OCI-LY3 (cell line): ENCODE measurements at regions not wholly inside any gene's neighbourhood (a gene's known extent, or its start where the extent isn't known, plus 50 kb on each side); places are given as distances from the start of the nearest gene placed in this dataset.

Source experiments
- EZH2phosphoT487 ChIP-seq: fragments of 200-600 bp; shearing (Covaris generic); IDR thresholded peaks from 2 replicates; pipeline ENCODE4 v1.6.1; 2018; ENCODE audit warnings: antibody characterized with exemption, mixed run types, low read depth
- TF ChIP-seq, protein P1 (sequence below): fragments of 200-600, 300-600 bp; sonication (generic); IDR thresholded peaks from 2 replicates; pipeline ENCODE4 v1.5.1; 2014; ENCODE audit warnings: antibody characterized with exemption, low read length, low read depth

DNA sequence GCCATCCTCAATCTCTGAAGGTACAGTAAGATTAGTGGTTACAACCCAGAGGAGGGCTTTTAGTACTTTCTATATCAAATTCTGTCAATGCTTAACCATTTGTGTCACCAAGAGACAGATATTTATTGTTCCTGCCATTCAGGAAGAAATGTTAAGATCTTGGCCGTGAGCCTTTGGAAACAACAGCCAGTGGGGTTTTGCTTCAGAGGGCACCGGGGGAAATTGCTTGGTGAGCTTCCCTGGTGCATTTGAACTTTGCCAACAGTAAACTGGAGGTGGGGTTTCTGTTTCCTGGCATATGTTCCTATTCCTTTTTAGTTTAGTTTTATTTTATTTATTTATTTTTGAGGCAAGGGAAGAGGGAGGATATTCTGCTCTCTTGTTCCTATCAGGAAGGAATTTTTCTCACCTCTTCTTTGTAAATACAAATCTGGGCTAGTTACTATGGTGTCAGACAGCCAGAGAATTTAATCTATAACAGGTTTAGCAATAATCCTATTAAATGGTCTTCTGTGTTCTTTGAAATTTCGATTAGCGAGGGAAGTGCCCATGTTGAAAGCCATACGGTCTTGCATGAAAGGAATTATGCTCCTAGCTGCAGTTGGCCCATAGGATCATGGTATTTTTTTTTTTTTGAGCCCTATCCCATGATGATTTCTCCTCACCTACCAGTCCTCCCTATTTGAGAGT, 95.7 kb downstream of the MAIP1 start:
- TF ChIP-seq, protein P1, sequence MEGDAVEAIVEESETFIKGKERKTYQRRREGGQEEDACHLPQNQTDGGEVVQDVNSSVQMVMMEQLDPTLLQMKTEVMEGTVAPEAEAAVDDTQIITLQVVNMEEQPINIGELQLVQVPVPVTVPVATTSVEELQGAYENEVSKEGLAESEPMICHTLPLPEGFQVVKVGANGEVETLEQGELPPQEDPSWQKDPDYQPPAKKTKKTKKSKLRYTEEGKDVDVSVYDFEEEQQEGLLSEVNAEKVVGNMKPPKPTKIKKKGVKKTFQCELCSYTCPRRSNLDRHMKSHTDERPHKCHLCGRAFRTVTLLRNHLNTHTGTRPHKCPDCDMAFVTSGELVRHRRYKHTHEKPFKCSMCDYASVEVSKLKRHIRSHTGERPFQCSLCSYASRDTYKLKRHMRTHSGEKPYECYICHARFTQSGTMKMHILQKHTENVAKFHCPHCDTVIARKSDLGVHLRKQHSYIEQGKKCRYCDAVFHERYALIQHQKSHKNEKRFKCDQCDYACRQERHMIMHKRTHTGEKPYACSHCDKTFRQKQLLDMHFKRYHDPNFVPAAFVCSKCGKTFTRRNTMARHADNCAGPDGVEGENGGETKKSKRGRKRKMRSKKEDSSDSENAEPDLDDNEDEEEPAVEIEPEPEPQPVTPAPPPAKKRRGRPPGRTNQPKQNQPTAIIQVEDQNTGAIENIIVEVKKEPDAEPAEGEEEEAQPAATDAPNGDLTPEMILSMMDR = no peak
- no peak for TF ChIP-seq EZH2phosphoT487
